A204.1 (cell line): ENCODE measurements at regions not wholly inside any gene's neighbourhood (a gene's known extent, or its start where the extent isn't known, plus 50 kb on each side); places are given as distances from the start of the nearest gene placed in this dataset.
"Not testable (repeated sequence)": the region's sequence is repeated elsewhere in the genome, so short reads cannot be mapped to it uniquely, and the experiment has no call there.

Experiments used
- FAIRE-seq: peaks from 2 replicates; lab custom pipeline; 2012; peaks lifted over from hg19 to GRCh38; lab: Jason Lieb, UNC

DNA sequence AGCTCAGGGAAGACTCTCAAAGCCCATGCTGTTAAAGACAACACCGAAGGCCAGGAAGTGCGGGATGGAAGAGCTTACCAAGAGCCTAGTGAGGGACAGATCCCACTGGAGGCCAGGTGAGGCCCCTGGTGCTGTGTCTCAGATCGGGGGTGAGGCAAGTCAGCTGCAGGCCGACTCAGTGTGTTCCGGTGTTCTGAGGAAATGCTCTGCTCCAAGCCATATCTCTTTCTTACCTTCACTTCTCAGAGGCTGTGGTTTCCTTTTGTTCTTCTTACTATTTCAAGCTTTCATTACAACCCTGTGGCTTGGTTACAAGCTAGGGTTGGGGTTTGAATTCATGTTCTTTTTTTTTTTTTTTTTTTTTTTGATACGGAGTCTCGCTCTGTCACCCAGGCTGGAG is 114.3 kb upstream of the ZFP64 start:
- FAIRE-seq = no peak

GRCh38 chr20:52305024-52305645 is 113.6 kb upstream of the ZFP64 start:
- FAIRE-seq = no peak

- no peak for FAIRE-seq
Observed at GRCh38 chr20:52303281-52303950, 111.8 kb upstream of the ZFP64 start.

DNA sequence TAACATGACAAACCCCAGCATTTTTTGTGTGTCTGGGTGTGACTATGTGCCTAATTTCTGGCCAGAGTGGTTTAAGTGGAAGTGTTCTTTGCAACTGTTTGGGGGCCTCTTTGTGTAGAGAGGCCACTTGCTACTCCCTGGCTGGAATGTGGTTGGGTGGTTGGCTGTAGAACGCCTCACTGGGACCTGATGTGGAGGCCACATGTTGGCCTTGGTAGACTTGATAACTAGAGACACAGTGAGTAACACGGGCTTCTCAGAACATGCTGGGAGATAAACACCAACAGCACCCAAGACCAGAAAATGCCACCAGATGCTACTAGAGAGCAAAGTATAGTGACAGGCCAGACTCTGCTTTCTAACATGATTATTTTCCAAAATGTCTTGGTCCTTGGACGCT is 111.2 kb upstream of the ZFP64 start:
- FAIRE-seq = no peak

DNA sequence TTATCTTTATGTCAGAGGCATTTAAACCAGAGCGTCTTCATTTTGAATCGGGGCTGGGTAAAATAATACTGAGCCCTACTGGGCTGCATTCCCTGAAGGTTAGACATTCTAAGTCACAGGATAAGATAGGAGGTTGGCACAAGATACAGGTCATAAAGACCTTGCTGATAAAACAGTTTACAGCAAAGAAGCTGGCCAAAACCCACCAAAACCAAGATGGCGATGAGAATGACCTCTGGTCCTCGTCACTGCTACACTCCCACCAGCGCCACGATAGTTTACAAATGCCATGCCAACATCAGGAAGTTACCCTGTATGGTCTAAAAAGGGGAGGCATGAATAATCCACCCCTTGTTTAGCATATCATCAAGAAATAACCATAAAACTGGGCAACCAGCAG is 110.5 kb upstream of the ZFP64 start:
- not testable (repeated sequence) for FAIRE-seq

GRCh38 chr20:52295556-52295955 is 104.0 kb upstream of the ZFP64 start:
- FAIRE-seq = no peak

- no peak for FAIRE-seq
Observed at GRCh38 chr20:52294106-52294628, 102.6 kb upstream of the ZFP64 start.

GRCh38 chr20:52291109-52291508 is 99.5 kb upstream of the ZFP64 start:
- no peak for FAIRE-seq

- no peak for FAIRE-seq
Observed at GRCh38 chr20:52290569-52290968, 99.0 kb upstream of the ZFP64 start.

DNA sequence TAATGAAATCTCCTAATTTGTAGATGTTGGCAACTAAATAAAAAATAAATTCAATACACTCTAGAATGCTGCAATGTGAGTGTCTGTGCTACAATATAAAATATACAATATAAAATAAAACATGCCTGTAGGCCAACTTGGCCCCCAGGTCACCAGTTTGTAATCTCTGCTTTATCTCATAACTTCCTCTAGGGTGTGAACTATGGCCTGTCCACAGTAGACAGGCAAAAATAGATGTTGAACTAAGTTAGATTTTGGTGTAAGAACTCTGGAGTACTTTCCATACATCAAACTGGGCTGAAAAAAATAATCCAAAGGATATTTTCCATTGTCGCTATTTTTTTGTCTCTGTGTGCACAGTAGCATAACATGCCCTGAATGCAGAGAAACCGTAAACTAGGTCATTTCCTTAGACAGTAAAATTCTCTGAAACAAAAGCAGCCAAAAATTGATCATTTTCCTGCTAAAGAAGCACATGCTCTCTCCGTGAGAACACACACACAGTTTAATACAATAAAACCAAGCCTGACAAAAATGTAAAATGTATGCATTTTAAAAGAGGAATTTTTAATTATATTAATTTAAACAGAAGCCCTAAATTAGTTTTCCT is 98.5 kb upstream of the ZFP64 start:
- no peak for FAIRE-seq

GRCh38 chr20:52280407-52280806 is 88.8 kb upstream of the ZFP64 start:
- FAIRE-seq = no peak

- FAIRE-seq = no peak
Observed at GRCh38 chr20:52279706-52280105, 88.1 kb upstream of the ZFP64 start.

GRCh38 chr20:52275181-52275691 is 83.7 kb upstream of the ZFP64 start:
- FAIRE-seq = no peak

- FAIRE-seq = no peak
Observed at GRCh38 chr20:52270696-52271095, 79.1 kb upstream of the ZFP64 start.

DNA sequence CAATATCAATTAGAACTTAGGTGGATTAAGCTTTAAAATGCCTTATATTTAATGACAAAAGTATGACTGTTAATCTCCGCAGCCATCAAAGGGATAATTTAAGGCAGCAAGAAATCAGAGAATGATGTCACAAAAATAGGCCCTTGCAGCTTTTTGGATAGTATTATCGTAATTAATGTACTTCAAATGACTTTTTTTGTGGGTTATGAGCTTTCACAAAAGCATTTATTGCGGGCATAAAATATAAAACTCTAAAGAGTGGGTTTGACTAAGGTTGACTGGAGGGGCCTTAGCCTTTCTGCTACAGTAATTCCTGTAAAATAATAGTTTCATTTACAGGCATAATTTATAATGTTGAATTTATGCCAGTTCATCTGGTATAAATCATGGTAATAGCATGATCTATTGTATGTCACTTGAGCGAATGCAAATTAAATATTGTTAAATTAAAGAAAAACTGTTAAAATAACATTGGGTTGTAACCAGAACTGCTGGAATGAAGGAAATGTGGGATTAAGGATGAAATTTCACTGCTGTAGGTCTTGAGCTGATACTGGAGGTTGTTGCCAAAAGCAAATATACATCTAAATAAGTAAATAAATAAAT is 78.5 kb upstream of the ZFP64 start:
- no peak for FAIRE-seq

DNA sequence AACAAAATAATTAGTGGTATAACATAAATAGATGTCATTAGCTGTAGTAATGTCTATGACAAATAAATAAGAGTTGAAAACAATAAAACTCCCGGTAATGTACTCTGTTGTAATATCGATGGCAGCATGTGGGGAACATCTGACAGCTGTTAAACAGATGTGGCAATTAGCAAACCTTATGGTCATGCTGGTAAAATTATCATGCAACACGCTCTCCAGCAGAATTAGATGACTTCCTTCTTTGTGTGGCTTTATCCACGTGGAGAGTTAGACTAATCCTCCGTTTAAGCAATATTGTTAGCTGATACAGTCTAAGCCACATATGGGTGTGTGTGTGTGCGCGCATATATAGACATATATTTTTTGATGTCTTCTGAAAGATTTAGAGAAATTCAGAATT is 77.7 kb upstream of the ZFP64 start:
- no peak for FAIRE-seq

DNA sequence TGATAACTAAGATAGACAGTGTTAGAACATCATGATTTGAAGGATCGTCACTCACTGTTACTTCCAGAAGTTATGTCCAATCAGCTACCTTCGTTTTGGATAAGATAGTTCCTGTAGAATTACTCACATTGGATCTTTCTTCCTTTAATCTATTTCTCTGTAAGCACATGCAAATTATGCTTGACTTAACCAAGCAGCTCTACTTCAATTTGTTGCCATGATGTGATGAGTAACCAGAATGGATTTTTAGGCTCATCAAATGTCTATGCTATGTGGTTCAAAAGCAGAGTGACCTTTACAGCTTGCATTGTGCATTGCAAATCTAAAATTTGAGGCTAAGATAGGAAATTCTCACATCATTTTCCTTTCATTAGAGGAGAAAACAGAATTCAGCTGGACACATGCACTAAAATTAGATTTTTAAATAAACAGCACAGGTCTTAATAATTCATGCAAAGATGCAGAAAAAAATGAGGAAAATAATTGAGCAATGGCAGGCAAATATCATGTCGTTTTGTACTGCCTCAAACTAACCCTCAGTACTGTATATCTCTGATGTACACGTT is 76.7 kb upstream of the ZFP64 start:
- FAIRE-seq = no peak

DNA sequence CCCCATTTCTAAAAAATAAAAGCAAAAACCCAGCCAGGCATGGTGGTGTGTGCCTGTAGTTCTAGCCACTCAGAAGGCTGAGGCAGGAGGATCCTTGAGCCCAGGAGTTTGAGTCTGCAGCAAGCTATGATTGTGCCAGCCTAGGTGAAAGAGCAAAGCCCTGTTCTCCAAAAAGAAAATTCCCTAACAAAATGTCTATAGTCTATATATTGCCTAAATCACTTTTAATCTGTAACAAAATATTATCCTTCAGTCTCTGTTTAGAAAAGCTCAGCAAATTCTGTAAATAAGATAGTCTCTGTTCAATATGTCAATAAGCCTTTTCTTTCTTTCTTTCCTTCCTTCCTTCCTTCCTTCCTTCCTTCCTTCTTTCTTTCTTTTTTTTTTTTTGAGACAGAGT is 75.8 kb upstream of the ZFP64 start:
- no peak for FAIRE-seq

- no peak for FAIRE-seq
Observed at GRCh38 chr20:52263757-52264156, 72.2 kb upstream of the ZFP64 start.

DNA sequence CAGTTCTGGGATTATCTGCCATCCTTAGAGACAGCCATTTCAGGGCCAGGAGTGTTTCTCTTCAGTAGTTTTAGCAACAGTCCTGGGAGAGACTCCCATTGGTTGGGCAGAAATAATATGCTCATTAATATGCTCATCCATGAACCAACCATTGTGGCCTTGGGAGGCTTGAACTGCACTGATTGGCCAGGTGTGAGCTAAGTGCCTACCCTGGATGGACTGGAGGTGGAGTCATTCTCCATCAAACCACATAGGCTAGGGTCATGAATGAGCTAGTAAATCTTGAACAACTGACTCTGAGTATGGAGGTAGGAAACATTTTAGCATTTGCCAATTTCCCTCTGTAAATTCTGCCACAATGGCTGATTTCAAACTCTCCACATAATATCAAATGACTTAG is 70.2 kb upstream of the ZFP64 start:
- FAIRE-seq = no peak

GRCh38 chr20:52259295-52259694 is 67.7 kb upstream of the ZFP64 start:
- no peak for FAIRE-seq

GRCh38 chr20:52256454-52256853 is 64.9 kb upstream of the ZFP64 start:
- FAIRE-seq = no peak

- no peak for FAIRE-seq
Observed at GRCh38 chr20:52252664-52253063, 61.1 kb upstream of the ZFP64 start.
